ENCODE measurements at regions not wholly inside any gene's neighbourhood (a gene's known extent, or its start where the extent isn't known, plus 50 kb on each side); places are given as distances from the start of the nearest gene placed in this dataset.

DNA sequence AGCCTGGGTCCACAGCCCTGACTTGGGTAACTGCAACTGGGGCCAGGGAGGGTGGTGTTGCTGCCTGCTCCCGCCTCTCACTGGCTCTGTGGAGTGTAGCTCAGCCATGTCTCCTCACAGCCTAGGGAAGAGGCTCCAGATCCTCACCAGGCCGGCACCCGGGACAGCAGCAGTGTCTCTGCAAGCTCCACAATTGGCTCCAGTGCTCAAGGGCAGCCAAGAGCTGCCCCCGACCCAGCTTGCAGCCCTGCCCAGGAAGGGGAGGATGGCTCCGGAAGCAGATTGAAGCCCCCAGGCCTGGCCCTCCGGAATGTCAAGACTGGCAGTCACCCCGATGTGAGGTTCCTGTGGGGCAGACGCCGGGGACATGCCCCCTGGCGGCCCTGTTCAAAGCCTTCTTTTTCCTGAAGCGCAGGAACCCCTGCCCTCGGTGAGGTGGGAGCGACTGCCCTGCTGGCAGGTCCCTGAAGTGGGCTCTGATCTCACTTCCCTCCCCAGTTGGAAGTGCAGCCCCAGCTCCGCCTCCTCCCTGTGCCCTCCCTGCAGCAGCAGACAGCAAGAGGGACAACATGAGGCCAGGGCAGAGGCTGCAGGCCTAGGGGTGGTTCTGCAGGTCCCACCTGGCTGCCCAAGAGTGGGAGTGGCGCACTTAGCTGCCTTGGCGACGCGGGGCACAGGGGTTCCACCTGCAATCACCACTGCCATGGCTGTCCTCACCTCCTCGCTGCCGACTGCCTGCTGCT lies 816.2 kb upstream of the LUZP2 start:
- no peaks in the 10 kb centered on the region for H3K36me3 ChIP-seq
- H3K4me3 ChIP-seq, result no peak overlapping the region
- TF ChIP-seq, protein P1, sequence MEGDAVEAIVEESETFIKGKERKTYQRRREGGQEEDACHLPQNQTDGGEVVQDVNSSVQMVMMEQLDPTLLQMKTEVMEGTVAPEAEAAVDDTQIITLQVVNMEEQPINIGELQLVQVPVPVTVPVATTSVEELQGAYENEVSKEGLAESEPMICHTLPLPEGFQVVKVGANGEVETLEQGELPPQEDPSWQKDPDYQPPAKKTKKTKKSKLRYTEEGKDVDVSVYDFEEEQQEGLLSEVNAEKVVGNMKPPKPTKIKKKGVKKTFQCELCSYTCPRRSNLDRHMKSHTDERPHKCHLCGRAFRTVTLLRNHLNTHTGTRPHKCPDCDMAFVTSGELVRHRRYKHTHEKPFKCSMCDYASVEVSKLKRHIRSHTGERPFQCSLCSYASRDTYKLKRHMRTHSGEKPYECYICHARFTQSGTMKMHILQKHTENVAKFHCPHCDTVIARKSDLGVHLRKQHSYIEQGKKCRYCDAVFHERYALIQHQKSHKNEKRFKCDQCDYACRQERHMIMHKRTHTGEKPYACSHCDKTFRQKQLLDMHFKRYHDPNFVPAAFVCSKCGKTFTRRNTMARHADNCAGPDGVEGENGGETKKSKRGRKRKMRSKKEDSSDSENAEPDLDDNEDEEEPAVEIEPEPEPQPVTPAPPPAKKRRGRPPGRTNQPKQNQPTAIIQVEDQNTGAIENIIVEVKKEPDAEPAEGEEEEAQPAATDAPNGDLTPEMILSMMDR (IDR thresholded peaks at IDR 0.05; ENCODE audit: low read depth, low read length), result no peak
- no peak for DNase-seq (ENCODE audit: low read depth in 1 of 2, low spot score in 1 of 2)
- no peak overlapping the region for H3K27ac ChIP-seq
- H3K9me3 ChIP-seq (ENCODE audit: low read depth), result no peaks in the 10 kb centered on the region
- H3K4me1 ChIP-seq (ENCODE audit: low read depth), result no peaks in the 10 kb centered on the region
- H3K27me3 ChIP-seq, result no peaks in the 10 kb centered on the region

DNA sequence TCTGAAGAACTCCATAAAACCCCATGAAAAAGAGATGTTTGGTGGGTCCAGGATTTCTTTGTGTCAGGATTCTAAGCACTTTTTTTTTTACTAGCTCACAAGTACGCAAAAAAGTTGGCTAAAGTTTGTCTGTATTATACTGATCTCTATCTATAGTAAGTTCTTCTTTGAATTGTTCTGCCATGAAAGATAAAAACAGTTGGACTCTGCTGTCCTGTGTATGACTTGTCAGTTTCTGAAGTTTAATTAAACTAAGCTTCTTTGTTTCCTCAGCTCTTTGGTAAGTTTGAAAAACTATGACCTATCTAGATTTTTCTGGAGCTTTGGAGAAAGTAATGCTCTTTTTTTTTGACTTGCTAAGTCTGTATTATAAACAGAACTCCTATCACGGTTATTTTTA lies 812.2 kb upstream of the LUZP2 start:
- Histone ChIP-seq H3K27me3 (no peaks in the 10 kb centered on the region), H3K4me3 (no peak overlapping the region), H3K27ac (no peak overlapping the region), H3K4me1 (ENCODE audit: low read depth) (no peaks in the 10 kb centered on the region), H3K36me3 (no peaks in the 10 kb centered on the region), H3K9me3 (ENCODE audit: low read depth) (no peaks in the 10 kb centered on the region)
- no peak for DNase-seq (ENCODE audit: low read depth in 1 of 2, low spot score in 1 of 2)
- TF ChIP-seq, protein P1 (IDR thresholded peaks at IDR 0.05; ENCODE audit: low read depth, low read length), result no peak

DNA sequence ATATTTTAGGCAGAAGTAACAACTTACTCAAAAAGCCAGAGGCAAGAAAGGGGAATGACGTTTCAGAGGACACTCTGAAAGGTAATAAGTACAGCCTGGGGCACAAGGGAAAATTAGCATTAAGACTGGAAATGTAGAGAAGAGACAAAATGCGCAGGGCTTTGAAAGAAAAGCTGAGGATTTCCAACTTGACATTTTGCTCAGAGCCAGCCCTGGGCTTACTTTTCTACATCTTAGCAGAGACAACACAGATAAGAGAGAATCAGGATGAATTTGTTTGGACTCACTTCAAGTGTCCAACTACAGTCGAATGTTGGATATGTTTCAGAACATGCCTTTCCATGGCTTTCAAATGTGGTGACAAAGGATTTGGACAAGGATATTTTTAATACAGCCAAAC lies 808.9 kb upstream of the LUZP2 start:
- TF ChIP-seq, protein P1 (IDR thresholded peaks at IDR 0.05; ENCODE audit: low read depth, low read length), result no peak
- Histone ChIP-seq H3K27ac (no peak overlapping the region), H3K9me3 (ENCODE audit: low read depth) (no peaks in the 10 kb centered on the region), H3K4me3 (no peak overlapping the region), H3K36me3 (no peaks in the 10 kb centered on the region), H3K4me1 (ENCODE audit: low read depth) (no peaks in the 10 kb centered on the region), H3K27me3 (no peaks in the 10 kb centered on the region)
- no peak for DNase-seq (ENCODE audit: low read depth in 1 of 2, low spot score in 1 of 2)

DNA sequence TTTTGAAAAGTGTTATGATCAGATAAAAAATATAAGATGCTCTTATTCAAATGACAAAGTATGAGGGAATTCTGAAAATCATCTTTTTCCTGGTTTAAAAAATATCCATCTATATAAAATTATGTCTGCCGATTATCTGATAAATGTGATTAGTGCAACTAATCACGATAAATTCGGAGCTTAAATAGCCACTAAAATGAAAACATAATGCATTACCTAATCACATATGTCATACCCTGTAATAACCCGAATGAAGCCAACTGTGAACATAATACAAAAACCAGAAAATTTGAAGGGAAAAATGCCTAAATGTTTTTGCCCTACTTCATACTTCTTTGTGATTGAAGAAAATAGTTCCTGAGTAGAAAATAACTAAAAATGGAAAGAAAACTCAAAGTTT lies 808.4 kb upstream of the LUZP2 start:
- H3K36me3 ChIP-seq, result no peaks in the 10 kb centered on the region
- no peak overlapping the region for H3K4me3 ChIP-seq
- TF ChIP-seq, protein P1 (IDR thresholded peaks at IDR 0.05; ENCODE audit: low read depth, low read length), result no peak
- no peaks in the 10 kb centered on the region for H3K4me1 ChIP-seq (ENCODE audit: low read depth)
- H3K27ac ChIP-seq, result no peak overlapping the region
- no peak for DNase-seq (ENCODE audit: low read depth in 1 of 2, low spot score in 1 of 2)
- no peaks in the 10 kb centered on the region for H3K27me3 ChIP-seq
- H3K9me3 ChIP-seq (ENCODE audit: low read depth), result no peaks in the 10 kb centered on the region

DNA sequence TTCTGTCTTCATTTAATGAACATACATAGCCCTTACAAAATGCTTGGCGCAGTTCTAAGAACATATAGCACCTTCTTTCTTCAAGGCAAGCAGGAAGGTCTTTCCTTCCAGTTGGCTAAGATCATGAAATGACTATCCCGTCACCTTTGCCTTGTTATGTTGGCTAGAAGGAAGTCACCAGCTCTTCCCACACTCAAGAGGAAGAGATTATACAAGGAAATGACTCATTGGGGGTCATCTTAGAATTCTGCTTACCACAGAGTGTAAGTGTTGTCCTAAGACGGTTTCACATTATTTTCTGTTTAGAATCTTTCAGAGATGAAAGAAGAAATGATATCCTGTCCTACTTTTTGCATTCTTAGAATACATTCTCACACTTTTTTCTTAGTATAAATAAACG lies 808.0 kb upstream of the LUZP2 start:
- no peak overlapping the region for H3K27ac ChIP-seq
- no peaks in the 10 kb centered on the region for H3K36me3 ChIP-seq
- no peaks in the 10 kb centered on the region for H3K9me3 ChIP-seq (ENCODE audit: low read depth)
- peak in 1 of 2 donors; percentile 27 for DNase-seq (ENCODE audit: low read depth in 1 of 2, low spot score in 1 of 2)
- H3K27me3 ChIP-seq, result no peaks in the 10 kb centered on the region
- TF ChIP-seq, protein P1 (IDR thresholded peaks at IDR 0.05; ENCODE audit: low read depth, low read length), result no peak
- no peaks in the 10 kb centered on the region for H3K4me1 ChIP-seq (ENCODE audit: low read depth)
- H3K4me3 ChIP-seq, result no peak overlapping the region

Measured in cardiac muscle cell (in vitro differentiated cells and primary cell).